Fibroblast of mammary gland (primary cell): ENCODE measurements at regions not wholly inside any gene's neighbourhood (a gene's known extent, or its start where the extent isn't known, plus 50 kb on each side); places are given as distances from the start of the nearest gene placed in this dataset.

Source experiments
- DNase-seq: peaks from one replicate; pipeline ENCODE4 v3.0.0-alpha.2; 2010; ENCODE audit warnings: low read depth
- H3K4me3 ChIP-seq: 2 replicates; pipeline ENCODE4 v1.5.1; 2011; ENCODE audit warnings: low read depth, mild to moderate bottlenecking, low read length, moderate library complexity; ENCODE audit not compliant: control insufficient read depth
- TF ChIP-seq, protein P1 (sequence below): conservative IDR thresholded peaks from 2 replicates; pipeline ENCODE4 v1.5.1; 2011; ENCODE audit warnings: low read depth, low read length, inconsistent platforms; ENCODE audit not compliant: control insufficient read depth, insufficient read depth

DNA sequence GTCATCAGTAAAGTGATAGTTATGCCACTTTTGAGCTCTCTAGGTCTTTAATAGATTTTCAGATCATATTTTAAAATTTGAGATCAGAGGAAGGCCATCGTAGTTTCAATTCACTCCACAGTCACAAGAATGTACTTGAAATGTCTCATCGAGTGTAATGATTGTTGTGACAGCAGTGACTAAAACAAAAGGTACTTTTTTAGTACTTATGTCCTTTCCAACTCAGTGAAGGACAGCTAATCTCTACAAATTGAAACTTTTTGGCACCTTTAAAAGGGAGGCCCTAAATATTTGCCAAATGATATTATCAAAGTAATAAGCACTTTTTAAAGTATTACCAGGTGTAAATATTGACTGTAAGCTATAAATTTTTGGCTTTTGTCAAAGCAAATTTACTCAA, 702.9 kb upstream of the GRM3 start:
- DNase-seq = no peak
- TF ChIP-seq, protein P1, sequence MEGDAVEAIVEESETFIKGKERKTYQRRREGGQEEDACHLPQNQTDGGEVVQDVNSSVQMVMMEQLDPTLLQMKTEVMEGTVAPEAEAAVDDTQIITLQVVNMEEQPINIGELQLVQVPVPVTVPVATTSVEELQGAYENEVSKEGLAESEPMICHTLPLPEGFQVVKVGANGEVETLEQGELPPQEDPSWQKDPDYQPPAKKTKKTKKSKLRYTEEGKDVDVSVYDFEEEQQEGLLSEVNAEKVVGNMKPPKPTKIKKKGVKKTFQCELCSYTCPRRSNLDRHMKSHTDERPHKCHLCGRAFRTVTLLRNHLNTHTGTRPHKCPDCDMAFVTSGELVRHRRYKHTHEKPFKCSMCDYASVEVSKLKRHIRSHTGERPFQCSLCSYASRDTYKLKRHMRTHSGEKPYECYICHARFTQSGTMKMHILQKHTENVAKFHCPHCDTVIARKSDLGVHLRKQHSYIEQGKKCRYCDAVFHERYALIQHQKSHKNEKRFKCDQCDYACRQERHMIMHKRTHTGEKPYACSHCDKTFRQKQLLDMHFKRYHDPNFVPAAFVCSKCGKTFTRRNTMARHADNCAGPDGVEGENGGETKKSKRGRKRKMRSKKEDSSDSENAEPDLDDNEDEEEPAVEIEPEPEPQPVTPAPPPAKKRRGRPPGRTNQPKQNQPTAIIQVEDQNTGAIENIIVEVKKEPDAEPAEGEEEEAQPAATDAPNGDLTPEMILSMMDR = no peak
- H3K4me3 ChIP-seq = no peak overlapping the region

- no peak for DNase-seq
- TF ChIP-seq, protein P1 = no peak
- no peak overlapping the region for H3K4me3 ChIP-seq
These were observed 711.8 kb upstream of the GRM3 start for GRCh38 chr7:85931919-85932318.

DNA sequence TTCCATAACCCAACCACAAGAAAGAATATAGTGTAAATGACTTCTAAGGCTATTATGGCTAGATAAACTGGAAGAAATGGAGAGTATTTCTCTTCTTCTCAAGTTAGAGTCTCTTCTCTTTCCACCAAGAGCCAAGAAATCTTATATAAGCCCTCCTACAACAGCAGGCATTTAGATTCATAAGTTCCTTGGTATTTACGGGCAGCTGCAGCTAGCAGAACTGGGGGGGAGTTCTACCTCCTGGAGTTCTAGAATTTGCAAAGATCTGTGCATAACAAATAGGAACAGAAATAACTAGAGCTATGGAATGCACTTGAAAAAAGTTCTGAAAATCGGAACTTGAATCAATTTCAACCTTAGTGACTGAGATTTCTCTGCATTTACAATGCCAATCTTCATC, 715.2 kb upstream of the GRM3 start:
- TF ChIP-seq, protein P1 = no peak
- DNase-seq = no peak
- no peak overlapping the region for H3K4me3 ChIP-seq

GRCh38 chr7:85927226-85927625, 716.5 kb upstream of the GRM3 start:
- H3K4me3 ChIP-seq = no peak overlapping the region
- TF ChIP-seq, protein P1 = no peak
- DNase-seq = no peak

- no peak for DNase-seq
- TF ChIP-seq, protein P1 = no peak
- H3K4me3 ChIP-seq = no peak overlapping the region
These were observed 719.6 kb upstream of the GRM3 start for GRCh38 chr7:85924062-85924461.

- H3K4me3 ChIP-seq = no peak overlapping the region
- DNase-seq = no peak
- TF ChIP-seq, protein P1 = no peak
These were observed 727.7 kb upstream of the GRM3 start for GRCh38 chr7:85916016-85916415.

- H3K4me3 ChIP-seq = no peak overlapping the region
- DNase-seq = no peak
- TF ChIP-seq, protein P1 = no peak
These were observed 727.6 kb upstream of the SEMA3D start for GRCh38 chr7:85914437-85914836.
